GM12874 (cell line): ENCODE measurements at regions not wholly inside any gene's neighbourhood (a gene's known extent, or its start where the extent isn't known, plus 50 kb on each side); places are given as distances from the start of the nearest gene placed in this dataset.
A peak's percentile ranks its signal among the peaks of the same experiment; 100 is the strongest.

Experiments
- CTCF ChIP-seq: IDR thresholded peaks from 2 replicates; pipeline ENCODE4 v1.5.1; 2011; ENCODE audit warnings: low read depth, mild to moderate bottlenecking, control low read depth, low read length, moderate library complexity; ENCODE audit not compliant: insufficient read depth

GRCh38 chr7:98755138-98755898 is 114.5 kb downstream of the TMEM130 start:
- peak; percentile 24; the same call in 1 of the 2 replicates for TF ChIP-seq CTCF

GRCh38 chr7:98758157-98758556 is 111.7 kb downstream of the TMEM130 start:
- TF ChIP-seq CTCF, result no peak

GRCh38 chr7:98760201-98760651 is 109.6 kb downstream of the TMEM130 start:
- TF ChIP-seq CTCF, result no peak

GRCh38 chr7:98761225-98761624 is 108.6 kb downstream of the TMEM130 start:
- no peak for TF ChIP-seq CTCF

- TF ChIP-seq CTCF, result no peak
Measured at GRCh38 chr7:98762620-98763019, 107.2 kb downstream of the TMEM130 start.

GRCh38 chr7:98763441-98763840 is 106.4 kb downstream of the TMEM130 start:
- no peak for TF ChIP-seq CTCF

GRCh38 chr7:98764946-98765345 is 104.9 kb downstream of the TMEM130 start:
- TF ChIP-seq CTCF, result no peak

- TF ChIP-seq CTCF, result no peak
Measured at GRCh38 chr7:98771519-98771918, 98.3 kb downstream of the TMEM130 start.
